ELF-1 (cell line): ENCODE measurements at regions not wholly inside any gene's neighbourhood (a gene's known extent, or its start where the extent isn't known, plus 50 kb on each side); places are given as distances from the start of the nearest gene placed in this dataset.

Source experiments
- DNase-seq: peaks from one replicate; pipeline ENCODE4 v3.0.0-alpha.2; 2016; ENCODE audit warnings: low read depth, low spot score

- no peak for DNase-seq
Observed at GRCh38 chr4:24368801-24369200, 215.6 kb downstream of the DHX15 start.

- DNase-seq = no peak
Observed at GRCh38 chr4:24364852-24365251, 219.5 kb downstream of the DHX15 start.

- no peak for DNase-seq
Observed at GRCh38 chr4:24364249-24364648, 220.1 kb downstream of the DHX15 start.

- no peak for DNase-seq
Observed at GRCh38 chr4:24363751-24364150, 220.6 kb downstream of the DHX15 start.

- DNase-seq = no peak
Observed at GRCh38 chr4:24352112-24352511, 232.2 kb downstream of the DHX15 start.

- peak; percentile 45 for DNase-seq
Observed at GRCh38 chr4:24349168-24349996, 235.0 kb downstream of the DHX15 start.

- no peak for DNase-seq
Observed at GRCh38 chr4:24339260-24339659, 245.1 kb downstream of the DHX15 start.

- no peak for DNase-seq
Observed at GRCh38 chr4:24337451-24338190, 246.7 kb downstream of the DHX15 start.

GRCh38 chr4:24335616-24336015 lies 248.7 kb downstream of the DHX15 start:
- no peak for DNase-seq

- no peak for DNase-seq
Observed at GRCh38 chr4:24334906-24335305, 249.4 kb downstream of the DHX15 start.

- no peak for DNase-seq
Observed at GRCh38 chr4:24330573-24330972, 253.8 kb downstream of the DHX15 start.

- DNase-seq = peak; percentile 42
Observed at GRCh38 chr4:24330172-24330571, 254.2 kb downstream of the DHX15 start.

- no peak for DNase-seq
Observed at GRCh38 chr4:24328711-24329110, 255.6 kb downstream of the DHX15 start.

- peak; percentile 4 for DNase-seq
Observed at GRCh38 chr4:24328310-24328709, 256.0 kb downstream of the DHX15 start.

GRCh38 chr4:24322995-24323394 lies 261.4 kb downstream of the DHX15 start:
- DNase-seq = peak; percentile 37

GRCh38 chr4:24322511-24322910 lies 261.8 kb downstream of the DHX15 start:
- DNase-seq = peak; percentile 23

GRCh38 chr4:24321616-24322015 lies 262.7 kb downstream of the DHX15 start:
- DNase-seq = peak; percentile 34

- no peak for DNase-seq
Observed at GRCh38 chr4:24321131-24321530, 263.2 kb downstream of the DHX15 start.

GRCh38 chr4:24319387-24319786 lies 265.0 kb downstream of the DHX15 start:
- no peak for DNase-seq

- DNase-seq = no peak
Observed at GRCh38 chr4:24315056-24315455, 269.3 kb downstream of the DHX15 start.

GRCh38 chr4:24312261-24312913 lies 272.0 kb downstream of the DHX15 start:
- no peak for DNase-seq

- DNase-seq = no peak
Observed at GRCh38 chr4:24303926-24304325, 280.4 kb downstream of the DHX15 start.
